ENCODE measurements at regions not wholly inside any gene's neighbourhood (a gene's known extent, or its start where the extent isn't known, plus 50 kb on each side); places are given as distances from the start of the nearest gene placed in this dataset.

DNA sequence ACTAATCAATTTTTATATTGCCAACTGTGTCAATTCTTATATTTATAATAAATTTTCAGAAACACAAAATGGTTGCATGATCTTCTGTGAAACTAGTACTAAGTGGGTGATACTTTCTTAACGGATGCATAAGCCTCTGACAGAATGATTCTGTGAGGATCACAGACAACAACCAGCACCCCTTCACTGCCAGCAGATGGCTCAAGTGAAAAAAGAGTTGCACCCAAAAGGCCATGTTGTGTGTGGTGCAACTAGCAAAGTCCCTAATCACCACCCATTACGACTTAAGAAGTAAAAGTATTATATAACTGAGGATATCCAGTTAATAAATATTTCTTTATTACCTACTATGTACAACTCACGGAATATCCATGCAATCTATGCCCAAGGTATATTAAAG is 334.0 kb downstream of the PCDH19 start:
- TF ChIP-seq, protein P1, sequence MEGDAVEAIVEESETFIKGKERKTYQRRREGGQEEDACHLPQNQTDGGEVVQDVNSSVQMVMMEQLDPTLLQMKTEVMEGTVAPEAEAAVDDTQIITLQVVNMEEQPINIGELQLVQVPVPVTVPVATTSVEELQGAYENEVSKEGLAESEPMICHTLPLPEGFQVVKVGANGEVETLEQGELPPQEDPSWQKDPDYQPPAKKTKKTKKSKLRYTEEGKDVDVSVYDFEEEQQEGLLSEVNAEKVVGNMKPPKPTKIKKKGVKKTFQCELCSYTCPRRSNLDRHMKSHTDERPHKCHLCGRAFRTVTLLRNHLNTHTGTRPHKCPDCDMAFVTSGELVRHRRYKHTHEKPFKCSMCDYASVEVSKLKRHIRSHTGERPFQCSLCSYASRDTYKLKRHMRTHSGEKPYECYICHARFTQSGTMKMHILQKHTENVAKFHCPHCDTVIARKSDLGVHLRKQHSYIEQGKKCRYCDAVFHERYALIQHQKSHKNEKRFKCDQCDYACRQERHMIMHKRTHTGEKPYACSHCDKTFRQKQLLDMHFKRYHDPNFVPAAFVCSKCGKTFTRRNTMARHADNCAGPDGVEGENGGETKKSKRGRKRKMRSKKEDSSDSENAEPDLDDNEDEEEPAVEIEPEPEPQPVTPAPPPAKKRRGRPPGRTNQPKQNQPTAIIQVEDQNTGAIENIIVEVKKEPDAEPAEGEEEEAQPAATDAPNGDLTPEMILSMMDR (IDR thresholded peaks at IDR 0.05): no peak
- TF ChIP-seq POLR2A (IDR thresholded peaks at IDR 0.05): no peak
